Osteoblast (primary cell): ENCODE measurements at regions not wholly inside any gene's neighbourhood (a gene's known extent, or its start where the extent isn't known, plus 50 kb on each side); places are given as distances from the start of the nearest gene placed in this dataset.

Experiments used
- DNase-seq: peaks from one replicate; pipeline ENCODE4 v3.0.0; 2011; ENCODE audit warnings: low spot score, mixed read lengths; ENCODE audit not compliant: insufficient read length; ENCODE audit errors: missing footprints
- H2AFZ ChIP-seq: 2 replicates; pipeline ENCODE4 v1.6.0; 2011; ENCODE audit warnings: mild to moderate bottlenecking, low read length
- H3K27ac ChIP-seq: 2 replicates; pipeline ENCODE4 v1.5.1; 2011; ENCODE audit warnings: mild to moderate bottlenecking, low read depth, low read length, moderate library complexity
- H3K27me3 ChIP-seq: 2 replicates; pipeline ENCODE4 v1.6.0; 2012; ENCODE audit warnings: mild to moderate bottlenecking, control low read depth, inconsistent platforms, low read length, moderate library complexity; ENCODE audit not compliant: insufficient read depth
- H3K36me3 ChIP-seq: 2 replicates; pipeline ENCODE4 v1.5.1; 2011; ENCODE audit warnings: mild to moderate bottlenecking, low read length, control low read depth, moderate library complexity; ENCODE audit not compliant: insufficient read depth
- H3K4me1 ChIP-seq: 2 replicates; pipeline ENCODE4 v1.5.1; 2011; ENCODE audit warnings: mild to moderate bottlenecking, low read length, control low read depth, moderate library complexity; ENCODE audit not compliant: insufficient read depth
- H3K4me2 ChIP-seq: 2 replicates; pipeline ENCODE4 v1.6.0; 2011; ENCODE audit warnings: mild to moderate bottlenecking, low read length; ENCODE audit not compliant: insufficient read depth
- H3K4me3 ChIP-seq: fragments of 200-600 bp; sonication (generic); 3 replicates; pipeline ENCODE4 v1.5.1; 2012; ENCODE audit warnings: mild to moderate bottlenecking, low read length, inconsistent platforms; ENCODE audit not compliant: insufficient read depth
- H3K79me2 ChIP-seq: 2 replicates; pipeline ENCODE4 v1.6.0; 2012; ENCODE audit warnings: mild to moderate bottlenecking, low read length, control low read depth, inconsistent platforms; ENCODE audit not compliant: insufficient read depth
- H3K9me3 ChIP-seq: 2 replicates; pipeline ENCODE4 v1.5.1; 2011; ENCODE audit warnings: low read depth, low read length, control low read depth
- H4K20me1 ChIP-seq: 2 replicates; pipeline ENCODE4 v1.6.0; 2012; ENCODE audit warnings: mild to moderate bottlenecking, low read length, control low read depth; ENCODE audit not compliant: insufficient read depth
- TF ChIP-seq, protein P1 (sequence below): IDR thresholded peaks from 2 replicates; pipeline ENCODE4 v1.5.1; 2011; ENCODE audit warnings: mild to moderate bottlenecking, low read depth, low read length, moderate library complexity; ENCODE audit errors: extremely low read depth

DNA sequence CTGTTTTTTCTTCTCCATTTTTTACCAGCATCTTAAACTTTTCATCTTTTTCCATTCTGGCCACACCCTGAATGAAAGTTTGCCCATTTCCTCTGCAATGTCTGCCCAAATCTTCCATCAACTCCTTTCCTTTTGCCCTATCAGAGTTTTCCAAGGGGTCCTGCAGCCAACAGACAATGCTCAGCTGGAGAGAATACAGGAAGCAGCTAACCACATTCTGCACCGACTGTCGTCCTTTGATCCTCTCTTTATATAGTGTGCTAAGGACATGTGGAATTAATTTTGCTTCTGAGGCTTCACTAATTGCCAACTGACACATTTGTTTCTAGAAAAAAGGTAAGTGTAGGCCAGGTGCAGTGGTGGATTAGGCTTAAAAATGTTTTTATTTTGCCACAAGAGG, 50.5 kb upstream of the DLX2 start:
- Histone ChIP-seq H3K4me1 (no peaks in the 10 kb centered on the region), H3K4me2 (no peak overlapping the region)

DNA sequence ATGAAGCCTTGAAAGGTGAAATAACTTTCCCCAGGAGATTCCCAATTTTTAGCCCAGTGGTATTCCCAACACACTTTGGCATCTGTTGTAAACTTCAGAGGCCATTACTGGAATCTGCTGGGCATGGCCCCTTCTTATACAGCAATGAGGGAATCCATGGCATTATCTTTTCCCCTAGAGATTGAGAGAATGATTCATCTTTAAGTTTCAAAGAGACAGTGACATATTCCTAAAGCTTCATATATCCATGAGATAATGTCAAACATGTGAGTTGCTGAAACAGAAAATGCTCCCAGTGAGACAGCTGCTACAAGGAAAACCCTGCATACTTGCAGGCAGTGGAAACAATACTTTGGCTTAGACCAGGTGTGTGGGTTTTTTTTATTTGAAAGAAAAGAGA, 51.1 kb upstream of the DLX2 start:
- no peaks in the 10 kb centered on the region for H4K20me1 ChIP-seq
- DNase-seq, result no peak
- H2AFZ ChIP-seq, result no peak overlapping the region
- TF ChIP-seq, protein P1, sequence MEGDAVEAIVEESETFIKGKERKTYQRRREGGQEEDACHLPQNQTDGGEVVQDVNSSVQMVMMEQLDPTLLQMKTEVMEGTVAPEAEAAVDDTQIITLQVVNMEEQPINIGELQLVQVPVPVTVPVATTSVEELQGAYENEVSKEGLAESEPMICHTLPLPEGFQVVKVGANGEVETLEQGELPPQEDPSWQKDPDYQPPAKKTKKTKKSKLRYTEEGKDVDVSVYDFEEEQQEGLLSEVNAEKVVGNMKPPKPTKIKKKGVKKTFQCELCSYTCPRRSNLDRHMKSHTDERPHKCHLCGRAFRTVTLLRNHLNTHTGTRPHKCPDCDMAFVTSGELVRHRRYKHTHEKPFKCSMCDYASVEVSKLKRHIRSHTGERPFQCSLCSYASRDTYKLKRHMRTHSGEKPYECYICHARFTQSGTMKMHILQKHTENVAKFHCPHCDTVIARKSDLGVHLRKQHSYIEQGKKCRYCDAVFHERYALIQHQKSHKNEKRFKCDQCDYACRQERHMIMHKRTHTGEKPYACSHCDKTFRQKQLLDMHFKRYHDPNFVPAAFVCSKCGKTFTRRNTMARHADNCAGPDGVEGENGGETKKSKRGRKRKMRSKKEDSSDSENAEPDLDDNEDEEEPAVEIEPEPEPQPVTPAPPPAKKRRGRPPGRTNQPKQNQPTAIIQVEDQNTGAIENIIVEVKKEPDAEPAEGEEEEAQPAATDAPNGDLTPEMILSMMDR, result no peak
- H3K4me2 ChIP-seq, result no peak overlapping the region
- H3K27ac ChIP-seq, result no peak overlapping the region
- no peaks in the 10 kb centered on the region for H3K36me3 ChIP-seq
- no peaks in the 10 kb centered on the region for H3K79me2 ChIP-seq
- no peaks in the 10 kb centered on the region for H3K4me1 ChIP-seq
- no peaks in the 10 kb centered on the region for H3K9me3 ChIP-seq
- H3K27me3 ChIP-seq, result peaks cover 5% of the 10 kb centered on the region
- no peak overlapping the region for H3K4me3 ChIP-seq

More for the DNA sequence above, 50.5 kb upstream of the DLX2 start:
- Histone ChIP-seq H3K79me2 (no peaks in the 10 kb centered on the region), H2AFZ (no peak overlapping the region), H3K27me3 (peaks cover 5% of the 10 kb centered on the region), H3K36me3 (no peaks in the 10 kb centered on the region), H4K20me1 (no peaks in the 10 kb centered on the region), H3K9me3 (no peaks in the 10 kb centered on the region), H3K4me3 (no peak overlapping the region), H3K27ac (no peak overlapping the region)
- no peak for DNase-seq
- TF ChIP-seq, protein P1, result no peak

DNA sequence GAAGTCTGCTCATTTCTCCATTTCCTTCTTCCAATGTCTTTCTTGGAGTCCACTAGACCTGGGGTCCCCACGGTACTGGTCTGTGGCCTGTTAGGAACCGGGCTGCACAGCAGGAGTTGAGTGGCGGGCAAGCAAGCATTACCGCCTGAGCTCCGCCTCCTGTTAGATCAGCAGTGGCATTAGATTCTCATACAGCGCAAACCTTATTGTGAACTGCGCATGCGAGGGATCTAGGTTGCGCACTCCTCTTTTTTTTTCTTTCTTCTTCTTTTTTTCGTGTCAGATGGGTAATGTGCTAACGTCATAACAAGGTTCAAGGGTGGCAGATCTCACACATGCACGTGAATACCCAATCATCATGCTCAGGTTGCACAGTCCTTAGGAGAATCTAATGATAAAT, 53.1 kb upstream of the DLX2 start:
- Histone ChIP-seq H3K4me1 (no peaks in the 10 kb centered on the region), H3K4me3 (no peak overlapping the region), H3K27me3 (peaks cover 5% of the 10 kb centered on the region), H3K79me2 (no peaks in the 10 kb centered on the region), H3K27ac (no peak overlapping the region), H4K20me1 (no peaks in the 10 kb centered on the region), H3K4me2 (no peak overlapping the region), H3K9me3 (no peaks in the 10 kb centered on the region), H2AFZ (no peak overlapping the region), H3K36me3 (no peaks in the 10 kb centered on the region)
- no peak for DNase-seq
- TF ChIP-seq, protein P1, result no peak

DNA sequence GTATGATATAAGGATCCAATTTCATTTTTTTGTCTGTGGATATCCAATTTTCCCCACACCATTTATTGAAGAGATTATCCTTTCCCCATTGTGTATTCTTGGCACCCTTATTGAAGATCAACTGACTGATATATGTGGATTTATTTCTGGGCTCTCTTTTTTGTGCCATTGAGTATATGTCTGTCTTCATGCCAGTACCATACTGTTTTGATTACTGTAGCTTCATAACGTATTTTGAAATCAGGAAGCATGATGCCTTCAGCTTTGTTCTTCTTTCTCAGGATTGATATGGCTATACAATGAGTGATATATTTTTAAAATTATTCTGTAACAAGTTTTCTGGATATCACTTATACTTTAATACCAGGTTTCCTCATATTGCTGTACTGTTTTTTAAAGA, 58.1 kb upstream of the DLX2 start:
- no peak overlapping the region for H2AFZ ChIP-seq
- no peak overlapping the region for H3K4me3 ChIP-seq

More for the DNA sequence above, 58.1 kb upstream of the DLX2 start:
- no peak for DNase-seq
- TF ChIP-seq, protein P1, result no peak
- Histone ChIP-seq H4K20me1 (no peaks in the 10 kb centered on the region), H3K36me3 (no peaks in the 10 kb centered on the region), H3K4me1 (no peaks in the 10 kb centered on the region), H3K4me2 (no peak overlapping the region), H3K9me3 (no peaks in the 10 kb centered on the region), H3K79me2 (no peaks in the 10 kb centered on the region), H3K27ac (no peak overlapping the region), H3K27me3 (peaks cover 5% of the 10 kb centered on the region)
